Kidney epithelial cell (primary cell): ENCODE measurements at regions not wholly inside any gene's neighbourhood (a gene's known extent, or its start where the extent isn't known, plus 50 kb on each side); places are given as distances from the start of the nearest gene placed in this dataset.
A peak's percentile ranks its signal among the peaks of the same experiment; 100 is the strongest.

Experiments used
- DNase-seq: peaks from one replicate; pipeline ENCODE4 v3.0.0-alpha.2; 2010; ENCODE audit warnings: low read depth
- H3K27me3 ChIP-seq: 2 replicates; pipeline ENCODE4 v1.6.0; 2011; ENCODE audit warnings: low read length; ENCODE audit not compliant: control insufficient read depth, insufficient read depth
- H3K36me3 ChIP-seq: 2 replicates; pipeline ENCODE4 v1.5.1; 2011; ENCODE audit warnings: low read length; ENCODE audit not compliant: control insufficient read depth, insufficient read depth
- H3K4me3 ChIP-seq: 2 replicates; pipeline ENCODE4 v1.5.1; 2011; ENCODE audit warnings: low read depth, mild to moderate bottlenecking, control low read depth, low read length
- TF ChIP-seq, protein P1 (sequence below): IDR thresholded peaks from 2 replicates; pipeline ENCODE4 v1.5.1; 2011; ENCODE audit warnings: mild to moderate bottlenecking, moderate library complexity, low read length, control low read depth, inconsistent platforms; ENCODE audit not compliant: insufficient read depth, poor library complexity, severe bottlenecking

DNA sequence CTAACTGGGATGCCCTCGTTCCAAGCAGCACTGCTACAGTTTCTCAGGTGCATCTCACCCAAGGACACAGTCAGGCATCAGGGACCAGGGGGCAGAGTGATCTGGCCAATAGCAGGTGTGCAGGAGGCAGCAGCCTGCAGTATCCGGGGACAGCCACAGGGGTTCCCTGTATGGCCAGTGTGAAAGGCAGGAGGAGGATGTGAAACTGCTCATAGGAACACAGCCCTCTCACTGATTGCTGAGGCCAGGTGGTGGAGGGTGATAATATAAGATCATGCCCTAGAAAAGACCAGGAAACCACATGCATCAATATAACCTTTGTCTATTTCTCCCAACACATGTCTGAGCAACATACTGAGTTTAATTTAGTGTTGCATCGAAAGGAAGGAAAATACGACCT lies 112.7 kb upstream of the TACR1 start:
- Histone ChIP-seq H3K36me3 (no peaks in the 10 kb centered on the region), H3K27me3 (no peaks in the 10 kb centered on the region), H3K4me3 (no peak overlapping the region)
- no peak for DNase-seq
- TF ChIP-seq, protein P1, sequence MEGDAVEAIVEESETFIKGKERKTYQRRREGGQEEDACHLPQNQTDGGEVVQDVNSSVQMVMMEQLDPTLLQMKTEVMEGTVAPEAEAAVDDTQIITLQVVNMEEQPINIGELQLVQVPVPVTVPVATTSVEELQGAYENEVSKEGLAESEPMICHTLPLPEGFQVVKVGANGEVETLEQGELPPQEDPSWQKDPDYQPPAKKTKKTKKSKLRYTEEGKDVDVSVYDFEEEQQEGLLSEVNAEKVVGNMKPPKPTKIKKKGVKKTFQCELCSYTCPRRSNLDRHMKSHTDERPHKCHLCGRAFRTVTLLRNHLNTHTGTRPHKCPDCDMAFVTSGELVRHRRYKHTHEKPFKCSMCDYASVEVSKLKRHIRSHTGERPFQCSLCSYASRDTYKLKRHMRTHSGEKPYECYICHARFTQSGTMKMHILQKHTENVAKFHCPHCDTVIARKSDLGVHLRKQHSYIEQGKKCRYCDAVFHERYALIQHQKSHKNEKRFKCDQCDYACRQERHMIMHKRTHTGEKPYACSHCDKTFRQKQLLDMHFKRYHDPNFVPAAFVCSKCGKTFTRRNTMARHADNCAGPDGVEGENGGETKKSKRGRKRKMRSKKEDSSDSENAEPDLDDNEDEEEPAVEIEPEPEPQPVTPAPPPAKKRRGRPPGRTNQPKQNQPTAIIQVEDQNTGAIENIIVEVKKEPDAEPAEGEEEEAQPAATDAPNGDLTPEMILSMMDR, result peak; percentile 19

DNA sequence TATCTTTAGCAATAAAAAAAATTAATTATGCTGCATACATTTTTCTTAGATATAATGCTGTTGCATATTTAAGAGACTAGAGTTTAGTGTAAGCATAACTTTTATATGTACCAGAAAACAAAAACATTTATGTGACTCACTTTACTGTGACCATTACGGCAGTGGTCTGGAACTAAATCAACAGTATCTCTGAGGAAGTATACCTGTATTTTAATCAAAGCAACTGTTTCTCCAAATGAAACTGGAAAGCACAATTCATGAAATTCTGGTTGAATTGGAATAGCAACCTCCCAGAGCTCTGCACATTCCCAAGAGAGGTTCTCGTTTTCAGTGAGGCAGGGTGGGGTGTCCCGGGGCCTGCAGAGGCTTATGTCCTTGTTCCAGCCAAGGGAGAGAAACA lies 112.2 kb upstream of the TACR1 start:
- DNase-seq, result no peak
- Histone ChIP-seq H3K4me3 (no peak overlapping the region), H3K36me3 (no peaks in the 10 kb centered on the region), H3K27me3 (no peaks in the 10 kb centered on the region)
- TF ChIP-seq, protein P1, result no peak

DNA sequence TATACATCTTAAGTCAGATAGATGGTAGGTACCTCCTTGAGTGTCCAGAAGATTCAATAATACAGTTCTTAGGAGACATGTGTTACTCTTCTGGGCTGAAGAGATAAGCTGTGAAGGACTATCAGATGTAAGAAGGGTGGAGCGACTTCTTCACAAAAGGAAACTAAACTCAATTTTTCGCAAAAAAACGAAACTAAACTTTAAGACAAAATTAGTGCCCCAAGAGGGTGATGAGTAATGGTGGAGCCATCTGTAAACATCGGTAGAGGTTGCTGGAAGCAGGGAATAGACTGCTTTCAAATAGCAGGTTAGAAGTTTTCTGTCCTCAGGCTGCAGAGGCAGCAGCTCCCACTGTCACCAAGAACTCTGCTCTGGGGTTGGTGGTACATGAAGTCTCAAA lies 111.6 kb upstream of the TACR1 start:
- TF ChIP-seq, protein P1, result no peak
- Histone ChIP-seq H3K27me3 (no peaks in the 10 kb centered on the region), H3K36me3 (no peaks in the 10 kb centered on the region), H3K4me3 (no peak overlapping the region)
- DNase-seq, result no peak

DNA sequence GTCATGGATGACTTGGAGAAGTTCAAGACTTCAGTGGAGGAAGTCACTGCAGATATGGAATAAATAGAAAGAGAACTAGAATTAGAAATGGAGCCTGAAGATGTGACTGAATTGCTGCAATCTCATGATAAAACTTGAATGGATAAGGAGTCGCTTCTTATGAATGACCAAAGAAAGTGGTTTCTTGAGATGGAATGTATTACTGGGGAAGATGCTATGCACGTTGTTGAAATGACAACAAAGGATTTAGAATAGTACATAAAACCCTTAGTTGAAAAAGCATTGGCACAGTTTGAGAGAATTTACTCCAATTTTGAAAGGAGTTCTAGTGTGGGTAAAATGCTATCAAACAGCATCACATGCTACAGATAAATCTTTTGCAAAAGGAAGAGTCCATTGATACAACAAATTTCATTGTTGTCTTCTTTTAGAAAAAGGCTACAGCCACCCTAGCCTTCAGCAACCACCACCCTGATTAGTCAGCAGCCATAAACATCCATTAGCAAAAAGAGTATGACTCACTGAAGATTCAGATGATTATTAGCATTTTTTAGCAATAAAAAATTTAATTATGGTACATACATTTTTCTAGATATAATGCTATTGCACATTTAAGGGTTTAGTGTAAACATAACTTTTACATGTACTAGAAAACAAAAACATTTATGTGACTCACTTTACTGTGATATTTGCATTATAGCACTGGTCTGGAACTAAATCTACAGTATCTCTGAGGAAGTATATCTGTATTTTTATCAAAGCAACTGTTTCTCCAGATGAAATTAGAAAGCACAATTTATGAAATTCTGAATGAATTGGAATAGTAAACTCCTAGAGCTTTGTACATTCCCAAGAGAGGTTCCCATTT lies 110.5 kb upstream of the TACR1 start:
- no peak overlapping the region for H3K4me3 ChIP-seq
- DNase-seq, result no peak
- TF ChIP-seq, protein P1, result no peak
- no peaks in the 10 kb centered on the region for H3K36me3 ChIP-seq
- no peaks in the 10 kb centered on the region for H3K27me3 ChIP-seq

DNA sequence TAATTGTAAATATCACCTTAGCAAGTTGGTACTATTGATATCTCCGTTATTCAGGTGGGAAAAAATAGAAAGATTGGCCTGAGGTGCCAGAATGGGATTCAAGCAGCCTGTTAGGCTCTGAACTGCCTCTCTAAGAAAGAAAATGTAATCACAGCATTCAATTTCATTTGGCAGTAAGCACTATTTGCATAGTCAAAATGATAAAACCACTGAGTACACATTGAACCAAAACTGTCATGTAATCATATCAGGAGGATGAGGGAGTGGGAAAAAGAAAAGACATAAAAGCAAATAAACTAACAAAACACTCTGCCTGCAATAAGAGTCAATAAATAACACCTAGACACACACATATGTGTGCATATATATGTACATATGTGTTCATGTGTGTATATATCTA lies 103.9 kb upstream of the TACR1 start:
- H3K4me3 ChIP-seq, result no peak overlapping the region
- DNase-seq, result no peak
- TF ChIP-seq, protein P1, result no peak
- no peaks in the 10 kb centered on the region for H3K36me3 ChIP-seq
- H3K27me3 ChIP-seq, result no peaks in the 10 kb centered on the region

DNA sequence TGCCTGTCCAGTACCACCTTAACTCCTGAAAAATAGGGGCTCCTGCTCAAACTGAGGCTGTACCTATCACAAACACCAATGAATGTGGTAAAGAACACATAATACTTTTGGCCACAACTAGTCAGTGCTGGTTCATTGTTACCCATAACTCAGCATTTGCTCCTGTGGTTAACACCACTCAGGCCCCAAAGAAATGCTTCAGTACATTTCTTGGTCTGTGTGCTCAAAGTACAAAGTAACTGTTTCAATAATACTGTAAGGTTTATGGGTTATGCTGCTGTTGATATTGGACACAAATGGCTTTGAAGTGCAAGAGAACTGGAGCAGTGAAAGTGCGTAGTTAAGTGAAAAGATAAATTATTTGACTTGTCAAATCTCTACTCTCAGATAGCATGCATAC lies 95.0 kb upstream of the TACR1 start:
- Histone ChIP-seq H3K27me3 (no peaks in the 10 kb centered on the region), H3K36me3 (no peaks in the 10 kb centered on the region), H3K4me3 (no peak overlapping the region)
- TF ChIP-seq, protein P1, result no peak
- DNase-seq, result no peak
